ENCODE measurements at regions not wholly inside any gene's neighbourhood (a gene's known extent, or its start where the extent isn't known, plus 50 kb on each side); places are given as distances from the start of the nearest gene placed in this dataset.

DNA sequence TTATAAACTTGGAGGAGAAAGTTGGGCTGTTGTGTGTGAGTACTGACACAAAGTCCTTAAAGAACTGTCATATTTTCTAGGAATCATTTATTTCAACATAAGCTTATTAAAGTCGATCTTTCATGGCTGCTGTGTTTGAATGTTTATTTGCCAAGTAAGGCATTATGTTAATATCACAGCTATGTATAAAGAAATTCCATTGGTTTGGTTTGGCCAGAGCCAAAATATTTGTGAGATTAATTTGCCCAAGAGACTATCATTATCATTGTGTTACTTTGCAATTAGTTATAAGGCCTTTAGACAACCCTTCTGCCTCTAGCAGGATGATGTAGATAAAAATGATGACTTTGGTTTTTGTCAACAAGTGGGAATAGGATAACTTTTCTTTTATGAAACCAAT is 240.6 kb upstream of the NT5C1B start:
- no peak for DNase-seq (ENCODE audit: low spot score)

DNA sequence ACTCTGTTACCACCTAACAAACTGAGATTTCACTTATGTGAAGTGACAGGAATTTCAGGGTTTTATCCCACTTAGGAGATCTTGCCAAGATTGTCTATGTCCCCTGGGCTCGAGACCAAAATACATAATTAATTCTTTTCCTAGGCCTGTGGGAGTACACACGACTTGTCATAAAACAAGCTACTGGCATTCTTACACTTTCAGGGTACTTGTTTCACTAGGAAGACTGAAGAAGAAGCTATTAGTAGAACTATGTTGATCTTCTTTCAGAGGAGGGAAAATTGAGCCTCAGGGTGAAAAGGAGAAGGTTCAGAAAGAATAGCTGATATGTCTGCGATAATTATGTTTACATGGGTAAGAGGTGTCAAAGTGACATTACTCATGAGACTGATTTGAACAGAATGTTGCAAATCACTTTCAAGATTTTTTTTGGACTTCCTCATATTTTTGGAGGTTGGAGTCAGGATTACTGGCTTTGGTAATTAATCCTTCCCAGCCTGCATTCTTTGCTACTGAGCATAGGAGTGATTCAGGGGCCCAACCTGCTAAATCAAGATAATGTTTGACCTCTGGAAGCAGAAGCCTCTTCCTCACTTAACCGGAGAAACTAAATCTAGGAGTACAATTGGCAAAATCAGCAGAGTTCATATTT is 240.0 kb upstream of the NT5C1B start:
- DNase-seq (ENCODE audit: low spot score) = no peak

GRCh38 chr2:18828296-18828695 is 238.9 kb upstream of the NT5C1B start:
- no peak for DNase-seq (ENCODE audit: low spot score)

DNA sequence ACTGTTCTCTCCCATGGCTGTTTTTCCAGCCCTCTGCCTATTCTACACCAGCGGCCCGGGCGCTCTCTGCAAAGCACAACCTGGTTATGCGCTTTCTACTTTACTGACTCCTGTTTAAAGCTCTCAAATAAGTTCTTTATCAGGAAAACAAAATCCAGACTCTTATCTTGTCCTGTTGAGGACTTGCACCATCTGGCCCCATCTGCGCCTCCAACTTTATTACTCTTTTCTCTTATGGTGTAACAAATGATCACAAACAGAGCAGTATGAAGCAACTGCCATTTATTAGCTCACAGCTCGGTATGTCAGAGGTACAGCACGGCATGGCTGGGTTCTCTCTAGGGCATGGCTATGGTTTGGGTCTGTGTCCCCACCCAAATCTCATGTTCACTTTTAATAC is 236.5 kb upstream of the NT5C1B start:
- no peak for DNase-seq (ENCODE audit: low spot score)

- no peak for DNase-seq (ENCODE audit: low spot score)
Observed at GRCh38 chr2:18824915-18825314, 235.5 kb upstream of the NT5C1B start.

DNA sequence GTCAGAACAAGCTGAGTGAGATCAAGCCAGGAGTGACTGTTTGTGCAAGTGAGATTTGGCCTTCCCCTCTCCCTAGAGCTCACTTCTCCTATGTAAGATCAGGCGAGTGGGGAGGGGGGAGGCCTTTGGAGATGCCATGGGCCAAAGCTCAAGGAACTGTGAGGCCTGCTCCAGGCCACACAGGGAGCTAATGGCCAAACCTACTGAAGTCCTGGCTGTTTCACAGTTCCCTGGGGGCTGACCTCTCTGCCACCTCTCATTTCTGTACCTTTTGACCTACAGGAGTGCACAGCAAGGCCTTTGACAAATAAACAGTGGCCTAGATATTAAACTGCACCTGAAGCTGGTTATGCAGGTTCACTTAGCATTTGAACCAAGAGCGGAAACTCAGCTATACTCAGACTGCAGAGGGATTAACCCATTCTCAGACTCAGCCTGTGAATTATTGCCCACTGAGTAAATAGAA is 235.0 kb upstream of the NT5C1B start:
- no peak for DNase-seq (ENCODE audit: low spot score)

DNA sequence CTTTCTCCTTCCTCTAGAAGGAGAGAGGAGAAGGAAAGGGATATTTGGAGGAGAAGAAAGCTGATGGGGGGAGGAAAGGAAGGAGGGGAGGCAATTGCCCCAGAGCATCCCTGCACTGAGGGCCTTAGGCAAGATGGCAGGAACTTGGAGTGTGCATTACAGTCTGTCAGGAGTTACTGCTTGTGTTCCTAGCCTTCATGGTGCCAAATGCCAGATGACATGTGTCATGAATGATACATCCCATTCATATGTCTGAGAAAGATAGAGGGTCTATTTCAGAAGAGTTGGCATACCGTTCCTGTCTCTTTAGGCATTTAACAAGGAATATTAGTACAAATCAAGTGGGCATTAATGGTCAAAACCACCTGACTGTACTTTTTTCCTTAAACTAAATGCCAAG is 232.1 kb upstream of the NT5C1B start:
- no peak for DNase-seq (ENCODE audit: low spot score)

GRCh38 chr2:18820966-18821365 is 231.6 kb upstream of the NT5C1B start:
- no peak for DNase-seq (ENCODE audit: low spot score)

DNA sequence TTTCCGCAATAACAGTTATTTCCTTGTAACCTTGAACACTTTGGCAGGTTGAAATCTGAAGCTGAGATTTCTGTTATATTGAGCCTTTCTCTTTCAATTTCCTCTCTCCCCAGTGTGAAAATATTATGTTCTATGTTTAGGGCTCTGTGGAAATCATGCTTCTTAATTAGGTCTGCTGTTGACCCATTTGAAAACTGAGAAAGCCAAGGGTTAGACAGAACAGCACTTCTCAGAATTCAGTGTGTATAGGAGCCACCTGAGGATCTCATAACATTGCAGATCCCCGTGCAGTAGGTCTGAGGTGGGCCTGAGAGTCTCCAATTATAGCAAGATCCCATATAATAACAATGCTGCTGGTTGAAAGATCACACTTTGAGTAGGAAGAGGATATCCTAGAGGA is 230.2 kb upstream of the NT5C1B start:
- no peak for DNase-seq (ENCODE audit: low spot score)

- no peak for DNase-seq (ENCODE audit: low spot score)
Observed at GRCh38 chr2:18814387-18814786, 225.0 kb upstream of the NT5C1B start.

DNA sequence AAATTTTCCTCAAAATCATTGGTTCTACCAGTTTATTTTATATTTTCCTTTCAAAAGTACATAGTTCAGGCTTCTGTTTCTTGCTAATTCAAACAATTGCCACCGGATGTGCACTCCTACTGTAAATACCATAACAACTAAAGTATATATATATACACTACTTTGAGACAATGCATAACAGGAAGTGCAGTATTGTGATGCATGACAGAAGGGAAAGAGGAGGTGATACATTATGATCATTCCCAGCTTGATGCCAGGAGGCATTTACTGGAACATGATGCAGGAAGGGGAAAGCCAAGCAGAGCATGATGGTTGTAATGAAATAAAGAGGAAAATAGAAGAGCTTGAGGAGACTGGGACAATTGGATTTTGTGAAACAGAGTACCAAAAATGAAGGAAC is 215.2 kb upstream of the NT5C1B start:
- no peak for DNase-seq (ENCODE audit: low spot score)

- no peak for DNase-seq (ENCODE audit: low spot score)
Observed at GRCh38 chr2:18803141-18803939, 214.0 kb upstream of the NT5C1B start.

- DNase-seq (ENCODE audit: low spot score) = no peak
Observed at GRCh38 chr2:18800240-18800971, 211.0 kb upstream of the NT5C1B start.

DNA sequence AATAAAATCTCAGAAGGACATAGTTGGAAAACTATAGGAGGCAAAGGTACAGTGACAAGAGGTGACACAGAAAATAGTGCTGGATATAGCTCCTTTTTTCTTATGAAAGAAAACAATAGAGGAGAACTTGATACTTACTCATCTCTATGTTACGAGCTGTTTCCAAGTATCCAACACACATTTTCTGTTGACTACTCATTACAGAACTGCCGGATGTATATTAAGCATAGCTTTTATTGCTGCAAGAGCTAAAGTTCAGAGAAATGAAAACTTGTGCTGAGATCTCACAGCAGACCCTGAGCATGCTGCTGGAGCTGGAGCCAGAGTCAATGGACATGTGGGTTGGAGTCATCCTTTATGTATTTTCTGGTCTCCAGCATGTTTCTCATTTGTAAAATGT is 210.0 kb upstream of the NT5C1B start:
- no peak for DNase-seq (ENCODE audit: low spot score)

DNA sequence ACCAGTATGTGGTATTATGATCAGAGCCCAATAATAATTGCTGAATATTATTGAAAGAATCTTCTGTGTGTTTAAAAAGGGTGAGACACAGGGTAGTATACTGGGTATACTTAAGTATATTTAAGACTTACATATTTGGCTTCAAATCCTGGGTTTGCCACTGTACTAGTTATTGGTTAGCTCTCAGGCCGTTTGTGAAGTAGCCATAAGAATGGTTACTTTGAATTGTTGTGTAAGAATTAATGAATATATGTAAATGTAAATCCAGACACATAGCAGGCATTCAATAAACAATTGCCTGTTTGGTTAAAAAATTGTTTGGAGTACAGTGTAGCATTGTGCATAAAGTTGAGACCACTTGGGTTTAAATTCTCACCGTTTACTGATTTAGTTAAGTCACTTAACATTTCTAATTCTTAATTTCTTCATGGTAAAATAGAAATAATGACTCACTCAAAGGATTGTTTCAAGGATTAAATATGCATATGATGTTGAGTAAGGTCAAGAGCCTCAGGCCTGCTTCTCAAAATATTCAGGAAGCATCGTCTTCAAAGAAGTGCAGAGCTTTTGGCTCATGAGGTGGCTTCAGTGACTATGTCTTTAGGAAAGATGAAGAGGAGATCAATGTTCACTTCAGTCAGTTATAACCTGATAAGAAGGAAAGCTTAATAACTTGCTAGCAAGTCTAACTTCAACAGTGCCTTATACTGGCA is 207.9 kb upstream of the NT5C1B start:
- no peak for DNase-seq (ENCODE audit: low spot score)

DNA sequence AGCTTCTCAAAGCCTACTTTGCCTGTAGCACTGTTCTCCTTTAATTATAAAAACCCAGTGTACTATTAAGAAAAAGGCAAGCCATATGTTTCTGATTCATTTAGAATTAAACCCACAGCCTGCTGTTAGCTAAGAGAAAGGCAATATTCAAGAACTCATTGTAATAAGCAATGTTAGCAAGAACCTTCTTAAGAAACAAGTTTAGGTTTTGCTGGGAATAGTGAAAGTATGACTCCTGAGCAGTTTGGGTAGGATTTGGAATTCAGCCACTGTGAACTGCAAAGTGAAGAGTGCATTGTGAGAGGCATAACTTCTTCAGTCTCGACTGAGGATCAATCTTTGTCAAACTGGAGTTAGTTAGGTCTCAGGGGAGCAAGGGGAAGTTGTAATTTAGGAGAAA is 206.5 kb upstream of the NT5C1B start:
- no peak for DNase-seq (ENCODE audit: low spot score)

GRCh38 chr2:18792684-18793083 is 203.3 kb upstream of the NT5C1B start:
- no peak for DNase-seq (ENCODE audit: low spot score)

DNA sequence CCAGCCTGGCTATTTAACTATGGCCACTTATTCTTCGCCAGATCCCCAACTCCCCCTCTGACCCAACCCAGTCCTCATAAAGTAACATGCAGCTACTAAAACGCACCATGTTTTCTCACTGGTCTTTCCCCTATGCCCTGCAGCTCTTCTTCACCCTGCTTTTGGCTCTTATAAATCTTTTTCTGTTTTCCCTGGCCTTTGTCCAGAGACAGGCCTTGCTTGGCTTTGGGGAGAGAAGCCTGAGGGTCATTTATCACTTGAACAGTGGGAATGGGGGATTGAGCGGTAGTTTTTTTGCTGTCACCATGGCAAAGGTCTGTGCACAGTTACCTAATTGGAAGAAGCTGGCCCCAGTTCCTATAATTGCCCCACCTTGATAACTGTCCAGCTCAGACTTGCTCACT is 202.9 kb upstream of the NT5C1B start:
- DNase-seq (ENCODE audit: low spot score) = no peak

GRCh38 chr2:18791172-18791797 is 201.9 kb upstream of the NT5C1B start:
- no peak for DNase-seq (ENCODE audit: low spot score)

GRCh38 chr2:18790509-18791171 is 201.3 kb upstream of the NT5C1B start:
- DNase-seq (ENCODE audit: low spot score) = no peak

DNA sequence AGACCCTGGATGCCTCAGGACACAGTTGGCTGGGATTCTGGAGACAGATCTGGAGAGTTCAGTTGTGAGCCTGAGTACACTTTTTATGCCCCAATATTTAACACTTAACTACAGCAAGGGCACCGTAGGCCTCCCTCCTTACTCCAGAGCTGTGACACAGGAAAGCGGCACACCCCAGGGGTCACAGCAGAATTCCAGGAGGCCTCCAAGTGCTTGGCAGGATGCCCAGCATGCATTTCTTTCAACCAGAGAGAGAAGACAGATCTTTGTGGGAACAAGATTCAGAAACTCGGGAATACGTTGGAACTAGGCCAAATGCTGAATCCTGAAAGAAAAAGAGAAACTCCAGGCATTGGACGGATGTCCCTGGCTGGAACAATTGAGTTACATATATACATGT is 199.2 kb upstream of the NT5C1B start:
- DNase-seq (ENCODE audit: low spot score) = no peak

Measured in Ammon's horn (tissue), 1 donor.